ENCODE measurements at regions not wholly inside any gene's neighbourhood (a gene's known extent, or its start where the extent isn't known, plus 50 kb on each side); places are given as distances from the start of the nearest gene placed in this dataset.
A peak's percentile ranks its signal among the peaks of the same experiment; 100 is the strongest.

DNA sequence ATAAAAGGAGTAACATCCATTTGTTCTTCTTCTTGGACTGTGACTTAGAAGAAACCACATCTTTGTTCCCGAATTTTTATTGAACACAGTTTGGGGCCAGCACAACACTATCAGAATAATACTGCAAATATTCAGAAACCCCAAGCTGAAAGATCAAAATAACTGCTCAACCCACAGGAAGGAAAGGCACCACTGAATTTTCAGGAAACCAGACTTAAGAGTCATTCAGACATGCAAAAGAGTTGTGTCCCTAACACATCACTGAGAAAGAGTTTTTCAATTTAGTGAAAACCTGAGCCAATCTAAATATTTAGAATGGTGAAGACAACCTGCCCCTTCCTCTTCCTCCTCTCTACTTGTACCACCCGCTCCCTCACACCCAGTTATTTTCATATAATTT lies 295.0 kb upstream of the RORA start:
- TF ChIP-seq CTCF (IDR thresholded peaks at IDR 0.05; ENCODE audit: insufficient read depth, low read depth, low read length, missing control alignments): no peak
- DNase-seq (ENCODE audit: low read depth): no peak
- no peak overlapping the region for H3K4me3 ChIP-seq (ENCODE audit: low read length)

DNA sequence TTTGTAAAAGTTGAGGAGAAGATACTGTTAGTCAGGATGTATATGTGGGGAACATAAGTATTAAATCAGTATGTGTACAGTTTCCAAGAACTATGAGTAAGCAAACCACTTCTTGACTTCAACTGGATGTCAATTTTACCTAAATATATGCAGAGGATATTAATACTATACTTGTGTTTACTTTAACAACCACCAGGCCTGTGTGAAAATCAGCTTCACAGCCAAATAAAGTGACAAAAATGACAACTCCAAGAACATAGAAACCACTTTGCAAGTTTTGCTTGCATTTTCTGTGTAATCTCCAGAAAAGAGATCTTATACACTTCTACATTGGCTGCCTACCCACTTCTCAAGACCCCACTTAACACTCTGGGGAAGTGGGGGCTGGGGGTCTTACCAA lies 293.3 kb upstream of the RORA start:
- H3K4me3 ChIP-seq (ENCODE audit: low read length): no peak overlapping the region
- DNase-seq (ENCODE audit: low read depth): no peak
- no peak for TF ChIP-seq CTCF (IDR thresholded peaks at IDR 0.05; ENCODE audit: insufficient read depth, low read depth, low read length, missing control alignments)

DNA sequence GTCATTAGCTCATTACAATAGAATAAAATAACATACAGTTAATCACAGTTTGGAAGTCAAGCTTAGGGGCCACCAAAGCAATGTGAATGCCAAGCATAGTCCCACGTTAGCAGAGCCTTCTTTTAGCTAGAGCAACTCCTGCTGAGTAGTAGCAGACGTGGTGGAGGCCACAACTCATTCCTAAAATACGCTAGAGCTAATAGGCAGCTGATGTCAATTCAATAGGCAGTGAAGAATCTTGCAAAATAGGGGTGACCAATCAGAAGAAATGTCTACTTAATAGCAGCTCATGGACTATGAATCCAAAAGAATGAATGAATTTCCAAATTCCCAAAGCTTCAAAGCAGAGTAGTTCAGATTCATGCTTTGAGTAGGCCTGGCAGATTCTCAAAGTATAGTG lies 292.9 kb upstream of the RORA start:
- no peak for DNase-seq (ENCODE audit: low read depth)
- H3K4me3 ChIP-seq (ENCODE audit: low read length): no peak overlapping the region
- no peak for TF ChIP-seq CTCF (IDR thresholded peaks at IDR 0.05; ENCODE audit: insufficient read depth, low read depth, low read length, missing control alignments)

GRCh38 chr15:61519296-61519695 lies 290.2 kb upstream of the RORA start:
- no peak for TF ChIP-seq CTCF (IDR thresholded peaks at IDR 0.05; ENCODE audit: insufficient read depth, low read depth, low read length, missing control alignments)
- no peak for DNase-seq (ENCODE audit: low read depth)
- H3K4me3 ChIP-seq (ENCODE audit: low read length): no peak overlapping the region

- peak; percentile 12 for DNase-seq (ENCODE audit: low read depth)
- no peak for TF ChIP-seq CTCF (IDR thresholded peaks at IDR 0.05; ENCODE audit: insufficient read depth, low read depth, low read length, missing control alignments)
- H3K4me3 ChIP-seq (ENCODE audit: low read length): no peak overlapping the region
Measured at GRCh38 chr15:61518191-61518950, 289.3 kb upstream of the RORA start.

- no peak for DNase-seq (ENCODE audit: low read depth)
- H3K4me3 ChIP-seq (ENCODE audit: low read length): no peak overlapping the region
- no peak for TF ChIP-seq CTCF (IDR thresholded peaks at IDR 0.05; ENCODE audit: insufficient read depth, low read depth, low read length, missing control alignments)
Measured at GRCh38 chr15:61517776-61518175, 288.7 kb upstream of the RORA start.

GRCh38 chr15:61517335-61517734 lies 288.2 kb upstream of the RORA start:
- no peak for DNase-seq (ENCODE audit: low read depth)
- TF ChIP-seq CTCF (IDR thresholded peaks at IDR 0.05; ENCODE audit: insufficient read depth, low read depth, low read length, missing control alignments): no peak

More at GRCh38 chr15:61517335-61517734, 288.2 kb upstream of the RORA start:
- H3K4me3 ChIP-seq (ENCODE audit: low read length): no peak overlapping the region

All from epithelial cell of esophagus (primary cell).